ENCODE measurements at regions not wholly inside any gene's neighbourhood (a gene's known extent, or its start where the extent isn't known, plus 50 kb on each side); places are given as distances from the start of the nearest gene placed in this dataset.

DNA sequence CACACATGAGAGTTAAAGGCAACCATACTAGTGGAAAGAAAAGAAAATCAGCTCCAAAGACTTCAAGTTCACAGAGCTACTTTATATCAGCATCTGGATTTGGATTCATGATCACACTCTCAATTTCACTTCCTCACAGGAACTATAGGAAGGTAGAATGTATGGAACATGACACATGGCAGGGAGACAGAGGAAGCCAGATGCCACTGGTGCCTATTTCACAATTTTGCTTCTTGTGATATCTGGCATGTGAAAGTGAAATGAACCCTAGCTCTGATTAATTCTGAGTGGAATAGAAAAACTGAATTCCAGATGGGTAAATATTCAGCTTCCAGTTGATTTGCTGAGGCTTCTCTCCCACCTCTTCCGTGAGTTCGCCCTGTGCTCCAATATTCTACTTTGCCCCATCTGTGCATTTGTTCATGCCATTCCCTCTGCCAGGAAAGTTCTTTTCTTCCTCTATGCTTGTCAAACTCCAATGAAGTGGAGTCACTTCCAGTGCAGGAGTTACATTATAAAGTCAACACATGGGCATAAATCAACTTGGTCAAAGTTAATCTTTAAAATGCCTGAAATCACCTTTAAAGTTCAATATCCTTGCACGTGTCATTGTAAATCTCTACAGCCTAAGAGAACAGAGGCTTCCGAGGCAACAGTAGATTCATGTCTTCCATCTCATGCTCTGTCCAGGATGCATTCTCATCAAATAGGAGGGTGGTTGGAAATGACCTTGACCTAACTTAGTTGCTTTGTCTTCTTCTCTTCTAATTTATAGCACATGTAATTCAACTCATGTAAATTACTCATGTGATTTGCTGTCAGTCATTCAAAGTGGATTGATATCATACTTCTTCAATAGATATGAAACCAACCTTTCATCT lies 275.3 kb downstream of the HIVEP2 start:
- TF ChIP-seq, protein P1, sequence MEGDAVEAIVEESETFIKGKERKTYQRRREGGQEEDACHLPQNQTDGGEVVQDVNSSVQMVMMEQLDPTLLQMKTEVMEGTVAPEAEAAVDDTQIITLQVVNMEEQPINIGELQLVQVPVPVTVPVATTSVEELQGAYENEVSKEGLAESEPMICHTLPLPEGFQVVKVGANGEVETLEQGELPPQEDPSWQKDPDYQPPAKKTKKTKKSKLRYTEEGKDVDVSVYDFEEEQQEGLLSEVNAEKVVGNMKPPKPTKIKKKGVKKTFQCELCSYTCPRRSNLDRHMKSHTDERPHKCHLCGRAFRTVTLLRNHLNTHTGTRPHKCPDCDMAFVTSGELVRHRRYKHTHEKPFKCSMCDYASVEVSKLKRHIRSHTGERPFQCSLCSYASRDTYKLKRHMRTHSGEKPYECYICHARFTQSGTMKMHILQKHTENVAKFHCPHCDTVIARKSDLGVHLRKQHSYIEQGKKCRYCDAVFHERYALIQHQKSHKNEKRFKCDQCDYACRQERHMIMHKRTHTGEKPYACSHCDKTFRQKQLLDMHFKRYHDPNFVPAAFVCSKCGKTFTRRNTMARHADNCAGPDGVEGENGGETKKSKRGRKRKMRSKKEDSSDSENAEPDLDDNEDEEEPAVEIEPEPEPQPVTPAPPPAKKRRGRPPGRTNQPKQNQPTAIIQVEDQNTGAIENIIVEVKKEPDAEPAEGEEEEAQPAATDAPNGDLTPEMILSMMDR (IDR thresholded peaks at IDR 0.05): no peak
- Mint-ChIP-seq H3K27me3 (ENCODE audit: unreplicated experiment) (peaks cover 30% of the 10 kb centered on the region), H3K9me3 (ENCODE audit: unreplicated experiment) (no peaks in the 10 kb centered on the region), H3K4me3 (ENCODE audit: unreplicated experiment) (no peak overlapping the region), H3K4me1 (ENCODE audit: unreplicated experiment) (no peaks in the 10 kb centered on the region), H3K27ac (ENCODE audit: unreplicated experiment) (no peak overlapping the region), H3K36me3 (ENCODE audit: unreplicated experiment) (no peaks in the 10 kb centered on the region)
- no peak for DNase-seq (ENCODE audit: extremely low spot score, unreplicated experiment)

- Mint-ChIP-seq H3K36me3 (ENCODE audit: unreplicated experiment) (no peaks in the 10 kb centered on the region), H3K9me3 (ENCODE audit: unreplicated experiment) (no peaks in the 10 kb centered on the region), H3K27me3 (ENCODE audit: unreplicated experiment) (peaks cover 44% of the 10 kb centered on the region), H3K4me1 (ENCODE audit: unreplicated experiment) (no peaks in the 10 kb centered on the region), H3K27ac (ENCODE audit: unreplicated experiment) (no peak overlapping the region), H3K4me3 (ENCODE audit: unreplicated experiment) (no peak overlapping the region)
- TF ChIP-seq, protein P1 (IDR thresholded peaks at IDR 0.05): no peak
- no peak for DNase-seq (ENCODE audit: extremely low spot score, unreplicated experiment)
Observed at GRCh38 chr6:142671791-142672190, 273.2 kb downstream of the HIVEP2 start.

DNA sequence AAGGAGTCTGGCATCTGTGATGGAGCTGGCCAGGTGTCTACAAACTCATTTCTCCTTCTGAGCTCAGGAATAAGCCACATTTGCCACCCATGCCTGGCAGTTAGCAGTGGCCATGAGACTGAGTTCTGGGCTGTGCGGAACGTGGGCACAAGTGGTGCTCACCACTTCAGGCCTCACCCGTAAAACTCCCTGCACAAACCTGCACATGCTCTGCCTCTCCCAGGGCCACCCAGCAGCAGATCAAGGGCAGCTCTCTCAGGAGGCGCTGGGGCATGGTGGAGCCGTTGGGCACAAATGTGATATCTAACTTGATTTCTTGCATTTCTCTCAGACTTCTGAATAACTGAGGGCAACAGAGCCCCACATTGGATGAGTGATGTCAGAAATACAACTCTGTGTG lies 269.5 kb downstream of the HIVEP2 start:
- DNase-seq (ENCODE audit: extremely low spot score, unreplicated experiment): no peak
- Mint-ChIP-seq H3K27ac (ENCODE audit: unreplicated experiment) (no peak overlapping the region), H3K36me3 (ENCODE audit: unreplicated experiment) (no peaks in the 10 kb centered on the region), H3K9me3 (ENCODE audit: unreplicated experiment) (no peaks in the 10 kb centered on the region), H3K4me1 (ENCODE audit: unreplicated experiment) (no peaks in the 10 kb centered on the region), H3K4me3 (ENCODE audit: unreplicated experiment) (no peak overlapping the region), H3K27me3 (ENCODE audit: unreplicated experiment) (peaks cover 59% of the 10 kb centered on the region)
- TF ChIP-seq, protein P1 (IDR thresholded peaks at IDR 0.05): no peak

- Mint-ChIP-seq H3K27ac (ENCODE audit: unreplicated experiment) (no peak overlapping the region), H3K36me3 (ENCODE audit: unreplicated experiment) (no peaks in the 10 kb centered on the region), H3K9me3 (ENCODE audit: unreplicated experiment) (no peaks in the 10 kb centered on the region), H3K27me3 (ENCODE audit: unreplicated experiment) (peaks cover 60% of the 10 kb centered on the region), H3K4me1 (ENCODE audit: unreplicated experiment) (no peaks in the 10 kb centered on the region), H3K4me3 (ENCODE audit: unreplicated experiment) (no peak overlapping the region)
- TF ChIP-seq, protein P1 (IDR thresholded peaks at IDR 0.05): no peak
- no peak for DNase-seq (ENCODE audit: extremely low spot score, unreplicated experiment)
Observed at GRCh38 chr6:142676027-142676443, 268.9 kb downstream of the HIVEP2 start.

DNA sequence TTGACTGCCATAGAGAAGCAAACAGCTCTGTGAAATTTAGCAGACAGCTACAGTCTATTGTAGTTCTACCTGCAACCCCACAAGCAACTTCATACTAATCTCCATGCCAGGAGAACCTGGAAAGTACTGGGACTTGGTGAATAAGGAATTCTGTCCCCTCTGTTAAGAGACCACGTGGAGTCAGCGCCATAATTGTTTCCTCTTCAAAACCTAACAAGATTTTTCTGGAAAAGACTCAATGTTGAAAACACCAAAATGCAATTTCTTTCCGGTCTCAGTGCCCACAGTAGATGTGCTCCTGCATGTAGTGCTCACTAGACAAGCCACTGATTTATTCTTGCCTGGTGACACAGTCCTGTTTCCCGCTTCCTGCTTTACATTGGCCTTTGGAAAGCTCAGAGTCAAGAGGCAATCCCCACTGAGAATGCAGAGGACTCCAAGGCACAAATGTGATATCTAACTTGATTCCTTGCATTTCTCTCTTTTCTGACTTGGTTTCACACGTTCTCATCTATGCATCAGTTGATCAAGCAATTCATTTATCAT lies 268.3 kb downstream of the HIVEP2 start:
- H3K36me3 Mint-ChIP-seq (ENCODE audit: unreplicated experiment): no peaks in the 10 kb centered on the region
- H3K27me3 Mint-ChIP-seq (ENCODE audit: unreplicated experiment): peaks cover 59% of the 10 kb centered on the region
- H3K9me3 Mint-ChIP-seq (ENCODE audit: unreplicated experiment): no peaks in the 10 kb centered on the region
- H3K27ac Mint-ChIP-seq (ENCODE audit: unreplicated experiment): no peak overlapping the region
- TF ChIP-seq, protein P1 (IDR thresholded peaks at IDR 0.05): no peak
- no peak overlapping the region for H3K4me3 Mint-ChIP-seq (ENCODE audit: unreplicated experiment)
- DNase-seq (ENCODE audit: extremely low spot score, unreplicated experiment): no peak
- no peaks in the 10 kb centered on the region for H3K4me1 Mint-ChIP-seq (ENCODE audit: unreplicated experiment)
